ENCODE measurements at regions not wholly inside any gene's neighbourhood (a gene's known extent, or its start where the extent isn't known, plus 50 kb on each side); places are given as distances from the start of the nearest gene placed in this dataset.
"Not testable (repeated sequence)": the region's sequence is repeated elsewhere in the genome, so short reads cannot be mapped to it uniquely, and the experiment has no call there.

DNA sequence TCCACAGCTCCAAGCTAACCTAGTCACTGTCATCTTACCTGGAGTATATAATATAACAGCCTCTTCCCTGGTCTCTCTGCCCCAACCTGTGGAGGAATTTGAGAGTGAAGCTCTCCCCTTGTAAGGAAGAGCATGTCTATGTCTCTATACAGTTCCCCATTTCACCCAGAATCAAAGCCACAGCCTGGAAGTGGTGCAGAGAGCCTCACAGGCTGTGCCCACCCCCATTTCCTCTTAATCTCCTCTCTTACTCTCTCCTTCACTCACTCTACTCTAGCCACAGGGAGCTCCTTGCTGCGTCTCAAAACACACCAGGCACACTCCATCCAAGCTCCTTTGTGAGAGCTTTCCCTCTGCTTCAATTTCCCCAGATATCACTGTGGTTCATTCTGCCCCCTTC, 302.5 kb upstream of the ISX start:
- no peak for DNase-seq

DNA sequence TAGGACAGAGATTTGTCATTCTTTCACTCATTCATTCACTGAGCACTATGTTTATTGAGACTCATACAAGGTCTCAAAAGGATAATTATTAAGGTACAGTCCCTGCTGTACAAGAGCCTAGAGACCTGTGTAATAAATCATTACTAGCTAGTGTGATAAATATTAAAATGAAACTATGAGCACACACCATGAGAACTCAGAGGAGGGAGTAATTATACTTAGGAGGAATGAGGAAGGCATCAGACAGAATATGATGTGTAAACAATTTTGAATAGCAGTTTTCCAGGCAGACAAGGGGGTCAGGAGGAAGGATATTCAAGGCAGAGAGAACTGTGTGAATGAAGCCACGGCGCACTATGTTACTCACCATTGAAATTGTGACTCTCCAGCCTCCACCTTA, 300.8 kb upstream of the ISX start:
- DNase-seq, result no peak

DNA sequence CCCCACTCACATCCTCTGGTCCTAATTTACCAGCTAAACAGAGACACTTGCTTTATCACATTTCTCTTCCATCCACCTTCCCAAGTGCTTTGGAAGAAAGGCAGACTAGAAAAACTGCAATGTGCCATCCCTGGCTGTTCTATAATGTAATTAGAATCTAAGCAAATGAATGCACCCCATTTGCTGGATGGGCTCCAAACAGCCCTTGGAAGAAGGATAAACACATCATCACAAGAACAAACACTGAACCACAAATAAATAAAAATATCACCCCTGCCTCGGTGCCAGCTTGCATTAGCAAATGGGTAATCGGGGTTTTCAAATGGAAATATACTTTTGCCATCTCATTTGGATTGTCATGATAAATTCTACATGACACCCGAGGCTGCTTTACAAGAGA, 296.6 kb upstream of the ISX start:
- DNase-seq, result no peak

DNA sequence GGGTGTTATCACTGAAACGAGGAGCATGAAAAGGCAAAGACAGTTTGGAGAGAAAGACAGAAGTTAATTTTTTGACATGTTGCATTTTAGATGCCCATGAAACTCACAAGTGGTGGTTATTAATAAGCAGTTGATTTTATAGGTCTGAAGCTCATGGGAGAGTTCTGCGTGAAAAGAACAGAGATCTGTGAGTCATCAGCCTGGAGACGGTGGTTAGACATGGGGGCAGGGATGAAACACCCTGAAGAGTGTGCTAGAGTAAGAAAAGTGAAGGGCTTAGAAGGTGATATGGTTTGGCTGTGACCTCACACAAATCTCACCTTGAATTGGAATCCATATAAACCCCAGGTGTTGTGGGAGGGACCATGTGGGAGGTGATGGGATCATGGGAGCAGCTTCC, 289.1 kb upstream of the ISX start:
- no peak for DNase-seq

DNA sequence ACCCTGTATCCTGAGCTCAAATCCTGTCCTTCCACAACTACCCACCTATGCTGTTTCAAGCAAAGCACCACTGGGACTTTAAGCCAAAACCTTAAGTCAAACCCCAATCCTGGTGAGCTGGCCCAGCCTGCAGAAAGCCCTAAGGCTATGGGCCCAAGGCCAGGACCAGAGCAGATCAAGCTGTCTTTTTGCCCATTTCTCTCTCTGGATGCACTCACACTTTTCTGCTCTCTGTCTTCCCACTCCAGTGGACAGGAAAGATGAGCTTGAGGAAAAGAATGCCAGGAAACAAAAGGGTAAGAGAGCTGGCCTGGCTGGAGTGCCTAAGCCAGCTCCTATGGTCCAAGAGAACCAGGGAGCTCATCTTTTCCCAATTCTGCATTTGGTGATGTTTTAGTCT, 284.3 kb upstream of the ISX start:
- DNase-seq, result no peak

DNA sequence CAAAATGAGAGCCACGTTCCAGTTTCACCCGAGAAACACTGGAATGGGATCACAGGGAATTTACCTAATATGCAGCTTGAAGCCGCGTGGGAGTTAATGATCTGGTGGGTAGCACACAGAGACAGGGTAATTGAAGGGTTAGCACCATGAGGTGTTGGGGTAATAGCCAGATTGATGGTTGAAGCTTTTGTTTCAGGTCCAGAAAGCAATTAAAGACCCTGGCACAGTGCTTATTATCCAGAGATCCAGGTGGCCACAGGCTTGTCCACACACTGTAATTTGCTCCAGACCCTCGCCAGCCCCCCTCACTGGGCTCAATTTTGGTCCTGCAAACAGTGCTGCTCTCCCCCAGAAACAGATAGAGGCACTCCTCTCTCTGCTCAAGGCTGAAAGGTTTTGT, 282.5 kb upstream of the ISX start:
- DNase-seq, result no peak

DNA sequence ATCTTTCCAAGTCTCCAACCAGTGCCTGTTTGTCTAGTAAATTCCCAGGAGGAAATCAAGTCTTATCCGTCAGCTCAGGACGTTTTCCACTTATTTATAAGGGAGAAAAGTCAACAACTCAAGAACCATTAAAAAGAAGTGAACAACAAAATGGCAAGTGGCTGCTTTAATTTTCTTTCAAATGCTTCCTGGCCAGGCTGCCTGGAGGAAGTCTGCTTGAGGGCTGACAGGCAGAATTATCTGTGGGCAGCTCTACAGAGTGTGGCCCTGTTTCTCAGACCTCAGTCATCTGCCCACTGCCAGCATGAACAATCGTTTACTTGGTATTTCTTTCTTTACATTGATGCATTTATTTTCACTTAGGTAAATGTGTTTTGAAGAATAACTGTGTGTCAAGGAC, 281.9 kb upstream of the ISX start:
- DNase-seq, result no peak

DNA sequence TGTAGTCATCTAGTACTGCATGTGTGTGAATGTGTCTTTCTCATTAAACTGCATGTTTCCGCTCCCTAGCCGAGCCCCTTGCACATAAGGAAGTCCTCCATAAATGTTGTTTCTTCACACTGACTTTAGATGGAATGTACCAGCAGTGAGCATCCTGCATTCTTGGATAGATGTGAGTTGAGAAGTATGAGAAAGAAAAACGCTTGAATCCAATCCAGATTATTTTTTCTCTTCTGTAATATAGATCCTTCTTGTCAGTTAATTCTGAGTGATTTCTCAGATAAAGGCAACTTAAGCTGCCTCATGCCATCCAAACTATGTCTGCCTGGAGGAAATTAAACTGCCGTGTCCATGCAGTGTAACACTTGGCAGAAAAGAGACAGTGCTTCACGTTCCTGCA, 268.1 kb upstream of the ISX start:
- DNase-seq, result no peak

DNA sequence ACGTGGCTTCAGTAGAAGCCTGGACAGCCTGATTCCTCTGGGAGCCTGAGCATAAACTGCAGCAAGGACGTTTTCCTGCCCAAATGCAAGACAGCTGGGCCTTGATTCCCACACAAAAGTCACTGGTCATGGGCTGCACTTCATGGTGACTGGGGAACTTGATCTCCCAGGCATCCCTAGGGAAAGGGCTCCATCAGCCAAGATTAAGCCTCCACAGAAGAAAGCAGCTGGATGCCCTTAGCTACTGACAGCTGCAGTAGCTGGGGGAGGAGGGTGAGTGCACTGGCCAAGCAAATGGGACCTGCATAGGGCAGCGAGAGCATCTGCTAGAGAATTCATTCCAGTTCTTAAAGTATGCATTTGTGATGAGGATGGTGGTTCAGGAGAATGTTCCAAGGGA, 267.4 kb upstream of the ISX start:
- no peak for DNase-seq

DNA sequence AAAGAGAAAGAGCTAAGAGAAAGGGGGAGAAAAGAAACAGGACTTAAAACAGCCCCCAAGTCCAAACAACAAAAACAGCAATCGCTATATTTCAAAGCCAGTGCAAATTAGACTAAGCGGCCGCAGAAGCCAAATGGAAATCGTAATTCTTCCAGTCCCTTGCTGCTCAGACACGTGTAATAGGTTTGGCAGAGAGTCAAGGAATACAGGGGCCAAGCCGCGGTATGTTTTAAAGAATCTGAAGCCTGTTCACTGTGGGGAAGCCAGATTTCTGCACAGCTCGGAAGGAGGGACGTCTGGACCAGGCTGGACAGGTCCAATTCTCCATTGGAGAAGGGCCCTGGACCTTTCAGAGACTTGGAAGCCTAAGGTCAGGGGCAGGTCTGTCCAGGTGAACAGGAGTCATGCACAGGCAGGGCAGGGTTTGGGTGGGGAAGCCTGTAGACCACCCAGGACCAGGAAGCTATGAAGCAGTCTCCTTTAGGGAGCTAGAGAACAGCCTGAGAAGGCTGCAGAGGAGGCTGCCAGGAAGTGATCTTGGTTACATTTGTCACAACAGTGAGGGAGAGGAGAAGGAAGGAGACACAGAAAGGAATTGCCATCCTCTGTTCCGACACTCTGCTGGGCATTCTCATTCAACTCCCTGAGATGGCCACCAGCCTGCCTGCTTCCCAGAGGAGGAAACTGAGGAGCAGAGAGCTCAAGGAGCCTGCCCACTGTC, 265.5 kb upstream of the ISX start:
- DNase-seq, result no peak

DNA sequence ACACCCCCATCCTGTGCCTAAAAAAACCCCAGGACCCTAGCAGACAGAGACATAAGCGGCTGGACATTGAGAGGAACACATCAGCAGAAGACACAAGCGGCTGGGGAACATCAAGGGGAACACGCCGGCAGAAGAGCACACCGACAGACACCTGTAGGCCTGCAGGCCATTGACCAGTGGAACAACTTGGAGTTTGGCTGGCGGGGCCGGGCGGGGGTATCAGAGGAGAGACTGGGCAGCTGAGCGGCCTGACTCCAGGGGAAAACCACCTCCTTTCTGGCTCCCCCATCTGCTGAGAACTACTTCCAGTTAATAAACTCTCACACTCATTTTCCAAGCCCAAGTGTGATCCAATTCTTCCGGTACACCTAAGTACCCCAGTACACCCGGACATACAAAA, 264.7 kb upstream of the ISX start:
- DNase-seq, result no peak

DNA sequence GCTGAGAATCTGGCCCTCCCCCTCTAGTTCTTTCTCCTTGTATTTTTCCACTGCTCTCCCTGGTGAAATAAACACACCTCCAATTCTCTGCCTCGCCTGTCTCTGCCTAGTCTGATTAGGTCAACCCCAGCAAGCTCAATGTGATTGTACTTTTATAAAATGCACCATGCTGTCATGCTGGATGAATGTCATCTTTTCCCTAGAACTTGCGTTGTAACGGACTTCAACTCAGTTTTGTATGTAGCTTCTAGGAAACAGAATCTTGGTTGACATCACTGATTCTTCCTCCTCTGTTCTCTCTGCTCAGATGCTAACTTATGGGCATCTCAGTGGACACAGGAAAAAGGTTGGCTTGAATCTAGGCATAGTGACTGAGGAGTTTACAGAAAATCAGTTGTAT, 261.9 kb upstream of the ISX start:
- DNase-seq, result no peak

DNA sequence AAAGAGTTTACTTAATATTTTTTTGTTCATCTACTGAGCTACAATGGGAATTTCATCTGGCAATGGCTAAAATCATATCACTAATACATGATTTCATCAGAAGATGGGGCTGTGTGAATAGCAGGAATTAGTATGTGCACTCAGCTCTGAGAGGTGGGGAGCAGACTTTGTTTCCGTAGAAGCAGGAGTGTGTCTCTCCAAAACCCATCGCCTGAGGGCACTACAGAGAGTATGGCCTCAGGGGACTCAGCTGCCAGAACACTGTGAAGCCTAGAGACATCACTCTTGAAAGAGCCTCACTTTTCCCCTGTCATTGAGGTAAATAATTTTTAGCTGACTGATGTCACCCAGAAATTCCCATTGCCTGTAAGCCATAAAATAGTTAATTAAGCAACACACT, 261.4 kb upstream of the ISX start:
- no peak for DNase-seq

DNA sequence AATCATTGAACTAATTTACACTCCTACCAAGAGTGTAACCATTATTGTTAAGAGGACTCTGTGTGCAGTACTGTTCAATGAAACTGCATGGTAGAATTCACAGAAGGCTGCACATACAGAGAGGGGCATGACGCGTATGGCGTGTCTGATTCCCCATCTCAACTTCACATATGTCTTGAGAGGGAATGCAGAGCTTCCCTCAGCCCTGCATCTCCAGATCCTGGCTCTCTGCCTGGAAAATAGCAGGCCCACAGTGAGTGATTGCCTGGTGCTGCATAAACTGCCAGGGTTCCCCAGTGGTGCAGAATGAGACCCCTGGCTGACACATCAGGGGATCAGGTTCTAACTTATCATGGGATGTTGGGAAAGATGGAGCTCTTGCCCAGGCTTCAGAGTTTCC, 260.2 kb upstream of the ISX start:
- no peak for DNase-seq

DNA sequence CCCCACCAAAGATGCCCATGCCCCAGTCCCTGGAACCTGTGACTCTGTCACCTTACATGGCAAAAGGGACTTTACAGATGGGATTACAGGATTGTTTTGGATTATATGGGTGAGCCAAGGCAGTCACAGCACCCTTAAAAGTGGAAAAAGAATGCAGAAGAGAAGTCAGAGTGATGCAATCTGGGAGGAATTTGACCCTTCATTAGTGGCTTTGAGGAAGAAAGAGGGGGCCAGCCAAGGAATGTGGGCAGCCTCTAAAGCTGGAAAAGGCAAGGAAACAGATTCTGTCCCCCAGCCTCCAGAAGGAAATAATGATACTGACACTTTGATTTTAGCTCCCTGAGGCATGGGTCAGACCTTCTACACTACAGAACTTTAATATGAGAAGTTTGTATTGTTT, 257.3 kb upstream of the ISX start:
- no peak for DNase-seq

DNA sequence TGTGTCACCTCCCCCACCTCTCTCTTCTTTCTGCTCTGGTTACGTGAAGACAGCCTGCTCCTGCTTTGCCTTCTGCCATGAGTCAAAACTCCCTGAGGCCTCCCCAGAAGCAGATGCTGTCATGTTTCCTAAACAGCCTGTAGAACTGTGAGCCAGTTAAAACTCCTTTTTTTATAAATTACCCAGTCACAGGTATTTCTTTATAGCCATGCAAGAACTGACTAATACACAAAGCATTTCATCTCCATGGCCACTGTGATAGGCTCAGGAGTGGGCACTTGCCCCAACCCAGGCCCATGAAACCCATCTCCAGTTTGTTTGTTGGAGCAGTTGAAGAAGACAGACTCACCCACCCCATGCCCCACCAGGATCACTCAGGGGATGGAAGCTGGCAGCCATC, 253.3 kb upstream of the ISX start:
- DNase-seq, result no peak

DNA sequence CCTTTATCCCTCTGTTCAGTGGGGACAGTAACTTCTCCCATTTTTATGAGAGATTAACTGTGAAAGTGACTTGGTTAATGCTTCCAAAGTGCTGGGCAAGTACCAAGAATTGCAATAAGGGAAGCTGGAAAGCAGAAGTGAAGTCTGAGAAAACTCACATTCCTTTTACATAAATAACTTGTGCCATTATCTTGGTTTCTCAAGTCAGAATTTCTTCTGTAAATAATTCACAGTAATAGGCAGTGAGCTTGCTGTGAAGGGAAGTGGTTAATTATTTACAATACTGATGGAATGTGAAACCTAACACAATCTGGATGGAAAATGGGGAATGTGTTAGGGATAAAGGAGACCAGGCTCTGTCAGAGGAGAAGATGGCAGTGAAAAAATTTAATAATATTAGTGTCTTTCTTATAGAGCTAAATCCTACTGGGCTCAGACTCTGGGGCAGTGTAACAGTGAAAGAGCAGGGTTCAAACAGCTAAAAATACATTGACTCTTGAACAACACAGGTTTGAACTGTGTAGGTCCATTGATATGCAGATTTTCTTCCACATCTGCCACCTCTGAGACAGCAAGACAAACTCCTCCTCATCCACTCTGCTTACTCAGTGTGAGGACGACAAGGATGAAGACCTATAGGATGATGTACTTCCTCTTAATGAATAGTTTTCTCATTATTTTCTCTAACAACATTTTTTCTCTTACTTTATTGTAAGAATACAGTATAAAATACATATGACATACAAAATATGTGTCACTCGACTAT, 251.5 kb upstream of the ISX start:
- DNase-seq, result no peak

DNA sequence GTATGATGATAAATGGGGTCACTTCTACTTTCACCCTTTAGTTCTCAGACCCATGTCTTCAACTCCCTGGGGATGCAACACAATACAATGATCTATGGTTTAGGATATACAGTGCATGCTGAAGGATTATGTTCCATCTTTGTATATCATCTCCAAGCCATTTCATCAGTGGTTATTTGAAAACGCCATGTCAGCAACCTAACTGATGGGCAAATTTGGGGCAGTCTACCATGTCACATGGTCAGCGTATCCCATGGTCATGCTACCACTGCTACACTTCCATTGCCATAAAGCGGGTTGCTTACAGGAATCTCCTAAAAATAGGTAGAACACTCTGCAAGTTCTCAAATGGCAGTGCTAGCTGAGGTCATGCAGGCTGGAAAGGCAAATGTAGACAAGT, 236.5 kb upstream of the ISX start:
- no peak for DNase-seq

DNA sequence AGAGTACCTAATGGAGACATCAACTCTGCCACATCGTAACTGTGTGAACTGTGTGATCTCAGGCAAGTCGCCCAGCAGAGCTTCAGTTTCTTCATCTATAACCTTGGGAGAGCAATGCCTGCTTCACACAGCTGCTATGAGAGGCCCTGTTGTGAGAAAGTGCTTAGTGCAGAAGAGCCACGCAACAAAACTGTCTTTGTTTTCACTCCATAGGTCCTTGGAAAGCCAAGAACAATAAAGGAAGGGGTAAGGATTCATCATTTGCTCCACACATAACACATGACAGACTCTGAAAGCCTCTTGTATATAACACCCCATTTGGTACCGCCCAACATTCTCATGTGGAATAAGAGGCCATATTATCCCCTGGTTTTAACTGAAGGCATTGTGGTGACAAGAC, 231.9 kb upstream of the ISX start:
- DNase-seq, result no peak

DNA sequence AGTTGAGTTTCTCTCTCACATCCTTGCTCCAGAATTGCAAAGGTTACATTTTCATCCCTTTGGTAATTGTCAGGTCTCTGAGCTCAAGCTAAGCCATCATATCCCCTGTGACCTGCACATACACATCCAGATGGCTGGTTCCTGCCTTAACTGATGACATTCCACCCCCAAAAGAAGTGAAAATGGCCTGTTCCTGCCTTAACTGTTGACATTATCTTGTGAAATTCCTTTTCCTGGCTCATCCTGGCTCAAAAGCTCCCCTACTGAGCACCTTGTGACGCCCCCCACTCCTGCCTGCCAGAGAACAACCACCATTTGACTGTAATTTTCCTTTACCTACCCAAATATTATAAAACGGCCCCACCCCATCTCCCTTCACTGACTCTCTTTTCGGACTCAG, 231.4 kb upstream of the ISX start:
- not testable (repeated sequence) for DNase-seq

DNA sequence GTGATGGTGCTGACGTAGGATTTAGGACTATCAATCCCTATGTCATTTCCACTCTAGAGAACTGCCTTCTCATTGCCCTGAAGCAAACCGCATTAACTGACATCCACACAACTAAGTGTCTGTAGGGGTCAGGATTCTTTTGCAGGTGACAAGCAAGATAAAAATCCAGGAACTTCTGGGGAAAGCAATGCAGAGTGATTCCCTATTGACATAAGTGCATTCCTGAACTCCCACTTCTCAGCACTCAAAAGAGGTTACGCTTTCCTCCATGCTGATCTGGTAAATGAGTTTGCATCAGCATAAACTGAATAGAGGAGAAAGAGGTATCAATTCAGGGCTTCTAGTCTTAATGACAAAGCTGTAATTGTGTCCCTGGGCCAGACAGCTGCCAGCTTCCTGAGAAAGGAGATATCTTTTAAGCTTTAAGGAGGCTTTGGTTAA, 224.6 kb upstream of the ISX start:
- DNase-seq, result no peak

DNA sequence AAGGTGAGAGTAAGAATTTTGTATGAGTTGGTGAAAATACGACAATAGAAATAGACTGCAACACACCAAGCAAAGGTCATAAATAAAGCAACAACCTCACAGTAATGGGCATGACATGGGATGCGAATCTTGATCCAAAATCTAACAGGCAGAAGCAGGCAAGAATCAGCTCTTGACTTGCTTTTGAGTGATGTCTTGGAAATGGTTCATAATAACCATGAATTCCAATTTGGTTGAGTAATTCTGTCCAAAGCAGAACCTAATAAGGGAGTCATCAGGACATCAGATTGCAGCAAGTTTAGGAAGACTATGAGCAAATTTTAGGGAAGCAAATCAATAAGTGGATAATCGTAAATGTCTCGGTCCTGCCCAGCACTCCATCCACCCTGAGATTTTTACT, 224.0 kb upstream of the ISX start:
- DNase-seq, result no peak

DNA sequence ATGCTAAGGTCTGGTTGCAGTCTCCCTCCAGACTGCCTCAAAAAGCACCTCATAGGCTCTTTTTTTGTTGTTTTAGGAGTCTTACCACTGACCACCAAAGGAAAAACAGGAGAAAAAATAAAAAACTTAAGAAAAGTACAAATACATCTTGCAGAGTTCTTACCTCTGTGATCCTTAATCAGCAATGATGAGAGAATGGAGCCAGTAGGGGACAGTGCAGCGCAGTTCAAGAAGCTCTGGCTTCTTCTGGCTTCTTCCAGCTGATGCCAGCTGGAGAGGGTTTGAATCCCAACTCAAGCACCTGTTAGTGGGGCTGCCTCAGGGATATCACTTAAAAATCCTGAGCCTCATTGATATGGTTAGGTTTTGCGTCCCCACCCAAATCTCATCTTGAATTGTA, 223.3 kb upstream of the ISX start:
- DNase-seq, result no peak

DNA sequence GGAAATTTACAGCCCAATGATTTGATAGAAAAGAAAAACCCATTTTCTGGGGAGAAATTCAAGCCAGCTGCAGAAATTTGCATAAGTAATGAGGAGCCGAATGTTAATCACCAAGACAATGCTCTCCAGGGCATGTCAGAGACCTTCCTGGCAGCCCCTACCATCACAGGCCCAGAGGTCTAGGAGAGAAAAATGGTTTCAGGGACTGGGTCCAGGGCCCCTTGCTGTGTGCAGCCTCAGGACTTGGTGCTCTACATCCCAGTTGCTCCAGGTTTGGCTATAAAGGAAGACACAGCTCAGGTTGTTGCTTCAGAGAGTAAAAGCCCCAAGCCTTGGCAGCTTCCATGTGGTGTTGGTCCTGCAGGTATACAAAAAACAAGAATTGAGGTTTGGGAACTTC, 222.2 kb upstream of the ISX start:
- DNase-seq, result not testable (repeated sequence)

DNA sequence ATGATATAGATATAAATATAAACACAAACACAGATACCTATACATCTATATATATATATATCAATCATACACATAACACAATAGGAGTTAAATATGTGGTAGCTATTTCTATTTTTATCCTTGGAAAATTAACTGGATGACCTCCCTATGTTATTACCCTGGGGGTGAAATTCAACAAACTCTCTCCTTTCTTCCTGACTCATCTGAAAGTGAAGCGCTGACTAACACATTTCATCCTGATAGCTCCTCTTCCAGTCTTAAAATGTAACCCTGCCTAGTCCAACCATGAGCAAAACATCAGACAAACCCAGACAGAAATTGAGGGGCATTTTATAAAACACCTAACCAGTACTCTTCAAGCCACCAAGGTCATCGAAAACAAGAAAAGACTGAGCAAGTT, 220.6 kb upstream of the ISX start:
- no peak for DNase-seq
